A549 (cell line): ENCODE measurements at regions not wholly inside any gene's neighbourhood (a gene's known extent, or its start where the extent isn't known, plus 50 kb on each side); places are given as distances from the start of the nearest gene placed in this dataset.

Experiments
- ATAC-seq, 2 experiments: fragments of 200-7000 bp in 1 of 2; fragments of >200 bp in 1 of 2; cut with Nextera tagmentation in 1 of 2; cut with Tn5 transposase in 1 of 2; 3 replicates each; pipeline versions ENCODE4 v1.8.0 to v1.9.1; 2018 to 2020; ENCODE audit warnings: mild to moderate bottlenecking in 1 of 2, moderate library complexity in 1 of 2
- CTCF ChIA-PET: fragments of 300-600 bp; sonication (Branson Sonifier 250); formaldehyde crosslinking; extraction: SDS; loops from one replicate; lab custom pipeline; 2021; ENCODE audit warnings: antibody characterized with exemption, inconsistent platforms; lab: Yijun Ruan, JAX
- POLR2A ChIA-PET: fragments of 350-600 bp; formaldehyde crosslinking; extraction: SDS; loops from one replicate; lab custom pipeline; 2021; ENCODE audit warnings: antibody characterized with exemption, inconsistent platforms; lab: Yijun Ruan, JAX
- DNase-seq, 2 experiments: peaks; one replicate each; pipeline versions ENCODE4 v3.0.0 to v3.0.0-alpha.2; 2011 to 2016; ENCODE audit warnings: low read depth in 1 of 2, low spot score in 1 of 2
- FAIRE-seq: peaks from 2 replicates; lab custom pipeline; 2011; peaks lifted over from hg19 to GRCh38; lab: Jason Lieb, UNC
- H3K27ac ChIP-seq, 2 experiments: fragments of >200 bp; sonication (Bioruptor Twin); formaldehyde crosslinking; 3 replicates each; pipeline ENCODE4 v1.5.1; 2016 to 2017
- H3K4me1 ChIP-seq: fragments of >200 bp; sonication (Bioruptor Twin); formaldehyde crosslinking; 3 replicates; pipeline ENCODE4 v1.6.1; 2016
- H3K4me2 ChIP-seq: fragments of >200 bp; sonication (Bioruptor Twin); formaldehyde crosslinking; 3 replicates; pipeline ENCODE4 v1.6.1; 2016
- H3K4me3 ChIP-seq: fragments of >200 bp; sonication (Bioruptor Twin); formaldehyde crosslinking; 3 replicates; pipeline ENCODE4 v1.5.1; 2016
- H3K9me3 ChIP-seq: fragments of >200 bp; sonication (Bioruptor Twin); formaldehyde crosslinking; 3 replicates; pipeline ENCODE4 v1.6.1; 2016
- BHLHE40 ChIP-seq: IDR thresholded peaks from 2 replicates; pipeline ENCODE4 v1.6.1; 2012; ENCODE audit warnings: low read depth, low read length, inconsistent platforms
- CBX2 ChIP-seq: fragments of 200-600 bp; sonication (generic); IDR thresholded peaks from 2 replicates; pipeline ENCODE4 v1.6.1; 2016; ENCODE audit warnings: low read depth, mild to moderate bottlenecking, borderline replicate concordance
- CEBPB ChIP-seq, 2 experiments: fragments of >200 bp in 1 of 2; sonication (Bioruptor Twin) in 1 of 2; formaldehyde crosslinking in 1 of 2; IDR thresholded peaks; 2 replicates each; pipeline ENCODE4 v1.6.1; 2012 to 2016
- EP300 ChIP-seq, 2 experiments: fragments of >200 bp; sonication (Bioruptor Twin); formaldehyde crosslinking; IDR thresholded peaks; 2 replicates in 1 of 2; 3 replicates in 1 of 2; pipeline ENCODE4 v1.6.1; 2016 to 2017
- FOSB ChIP-seq: fragments of 250-450 bp; sonication (Bioruptor Pico); IDR thresholded peaks from 2 replicates; pipeline ENCODE4 v1.5.0; 2020; ENCODE audit warnings: mild to moderate bottlenecking, moderate library complexity
- FOSL2 ChIP-seq, 2 experiments: fragments of 450-650 bp in 1 of 2; fragments of >200 bp in 1 of 2; sonication (Bioruptor Twin) in 1 of 2; formaldehyde crosslinking; IDR thresholded peaks; 2 replicates each; pipeline versions ENCODE4 v1.5.0 to v1.6.1; 2016 to 2020; ENCODE audit warnings: mild to moderate bottlenecking in 1 of 2, moderate library complexity in 1 of 2
- FOXS1 ChIP-seq: fragments of 250-450 bp; sonication (Bioruptor Pico); IDR thresholded peaks from 2 replicates; pipeline ENCODE4 v1.5.0; 2020; ENCODE audit warnings: mild to moderate bottlenecking, moderate library complexity
- GATA3 ChIP-seq: IDR thresholded peaks from 2 replicates; pipeline ENCODE4 v1.6.1; 2012; ENCODE audit warnings: borderline replicate concordance
- HEYL ChIP-seq: fragments of 250-450 bp; sonication (Bioruptor Pico); IDR thresholded peaks from 2 replicates; pipeline ENCODE4 v1.8.0; 2021; ENCODE audit warnings: mild to moderate bottlenecking, moderate library complexity
- HOXA7 ChIP-seq: fragments of 250-450 bp; sonication (Bioruptor Pico); IDR thresholded peaks from 2 replicates; pipeline ENCODE4 v1.5.0; 2020; ENCODE audit warnings: mild to moderate bottlenecking, moderate library complexity
- HOXB5 ChIP-seq: fragments of 250-450 bp; sonication (Bioruptor Pico); IDR thresholded peaks from 2 replicates; pipeline ENCODE4 v1.5.0; 2020; ENCODE audit warnings: mild to moderate bottlenecking, moderate library complexity
- KDM1A ChIP-seq: fragments of 200-600 bp; sonication (generic); IDR thresholded peaks from 2 replicates; pipeline ENCODE4 v1.6.1; 2016; ENCODE audit warnings: low read depth, mild to moderate bottlenecking
- NPAS2 ChIP-seq: fragments of 250-450 bp; sonication (Bioruptor Pico); IDR thresholded peaks from 2 replicates; pipeline ENCODE4 v1.8.0; 2022; ENCODE audit warnings: mild to moderate bottlenecking, moderate library complexity, borderline replicate concordance
- PHF8 ChIP-seq: fragments of 200-600 bp; sonication (generic); IDR thresholded peaks from 2 replicates; pipeline ENCODE4 v1.6.1; 2016; ENCODE audit warnings: low read depth, mild to moderate bottlenecking, antibody characterized with exemption, moderate library complexity, borderline replicate concordance
- RAD21 ChIP-seq, 2 experiments: fragments of >200 bp in 1 of 2; sonication (Bioruptor Twin) in 1 of 2; formaldehyde crosslinking in 1 of 2; IDR thresholded peaks in 1 of 2; conservative IDR thresholded peaks in 1 of 2; 2 replicates in 1 of 2; 3 replicates in 1 of 2; pipeline ENCODE4 v1.6.1; 2012 to 2018; ENCODE audit warnings: inconsistent platforms in 1 of 2
- SMC3 ChIP-seq: fragments of >200 bp; sonication (Bioruptor Twin); formaldehyde crosslinking; IDR thresholded peaks from 3 replicates; pipeline ENCODE4 v1.6.1; 2018; ENCODE audit warnings: inconsistent platforms
- SREBF2 ChIP-seq: fragments of 450-650 bp; IDR thresholded peaks from 2 replicates; pipeline ENCODE4 v1.6.1; 2014; ENCODE audit warnings: mild to moderate bottlenecking, moderate library complexity
- TFCP2L1 ChIP-seq: fragments of 250-450 bp; sonication (Bioruptor Pico); IDR thresholded peaks from 2 replicates; pipeline ENCODE4 v1.5.0; 2021; ENCODE audit warnings: mild to moderate bottlenecking
- ZC3H11A ChIP-seq: fragments of 450-650 bp; IDR thresholded peaks from 2 replicates; pipeline ENCODE4 v1.6.1; 2014; ENCODE audit warnings: antibody characterized with exemption, mild to moderate bottlenecking
- ZSCAN20 ChIP-seq: fragments of 250-450 bp; sonication (Bioruptor Pico); IDR thresholded peaks from 2 replicates; pipeline ENCODE4 v1.8.0; 2022; ENCODE audit warnings: mild to moderate bottlenecking, moderate library complexity
- WGBS: methylation state at CpG from one replicate; pipeline ENCODE4 v1.1.6; 2017; ENCODE audit errors: missing lambda C conversion rate; 5-methylcytosine and 5-hydroxymethylcytosine counted together
- TF ChIP-seq, protein P1 (sequence below): fragments of 200-600 bp; sonication (generic); IDR thresholded peaks from 2 replicates; pipeline ENCODE4 v1.6.1; 2016; ENCODE audit warnings: antibody characterized with exemption, mild to moderate bottlenecking, moderate library complexity
- TF ChIP-seq, protein P2 (sequence below): fragments of 450-650 bp; IDR thresholded peaks from 2 replicates; pipeline ENCODE4 v1.6.1; 2014; ENCODE audit warnings: antibody characterized with exemption
- TF ChIP-seq, protein P3 (sequence below): fragments of >200 bp; sonication (Bioruptor Twin); formaldehyde crosslinking; IDR thresholded peaks from 3 replicates; pipeline ENCODE4 v1.5.1; 2016
- TF ChIP-seq, protein P4 (sequence below): fragments of >200 bp; sonication (Bioruptor Twin); formaldehyde crosslinking; IDR thresholded peaks from 3 replicates; pipeline ENCODE4 v1.6.1; 2016
- TF ChIP-seq, protein P5 (sequence below): IDR thresholded peaks from 2 replicates; pipeline ENCODE4 v1.6.1; 2012; ENCODE audit warnings: low read depth, borderline replicate concordance

DNA sequence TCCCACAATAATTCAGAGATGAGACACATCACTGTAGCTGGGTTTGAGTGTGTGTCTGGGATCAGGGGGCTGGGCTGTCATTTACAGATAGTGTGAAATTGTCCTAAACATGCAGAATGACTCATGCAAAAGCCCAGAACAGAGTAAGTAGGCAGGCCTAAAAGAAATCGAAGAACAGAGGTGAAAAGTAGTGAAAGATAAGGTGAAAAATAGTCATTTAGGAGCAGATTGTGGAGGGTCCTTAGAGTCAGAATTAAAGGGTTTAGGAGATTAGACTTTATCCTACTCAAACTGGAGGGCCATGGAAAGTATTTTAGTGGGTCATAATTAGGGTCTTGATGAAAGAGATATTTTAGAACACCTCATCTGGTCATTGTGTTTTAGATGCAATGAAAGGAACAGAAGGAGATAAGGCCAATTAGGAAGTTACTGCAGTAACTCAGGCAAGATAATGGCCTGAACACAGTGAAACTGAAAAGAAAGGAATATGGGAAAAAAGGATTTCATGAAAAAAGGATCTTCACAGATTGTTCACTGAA lies 58.3 kb upstream of the NEBL start (continued):
- TF ChIP-seq, protein P1, sequence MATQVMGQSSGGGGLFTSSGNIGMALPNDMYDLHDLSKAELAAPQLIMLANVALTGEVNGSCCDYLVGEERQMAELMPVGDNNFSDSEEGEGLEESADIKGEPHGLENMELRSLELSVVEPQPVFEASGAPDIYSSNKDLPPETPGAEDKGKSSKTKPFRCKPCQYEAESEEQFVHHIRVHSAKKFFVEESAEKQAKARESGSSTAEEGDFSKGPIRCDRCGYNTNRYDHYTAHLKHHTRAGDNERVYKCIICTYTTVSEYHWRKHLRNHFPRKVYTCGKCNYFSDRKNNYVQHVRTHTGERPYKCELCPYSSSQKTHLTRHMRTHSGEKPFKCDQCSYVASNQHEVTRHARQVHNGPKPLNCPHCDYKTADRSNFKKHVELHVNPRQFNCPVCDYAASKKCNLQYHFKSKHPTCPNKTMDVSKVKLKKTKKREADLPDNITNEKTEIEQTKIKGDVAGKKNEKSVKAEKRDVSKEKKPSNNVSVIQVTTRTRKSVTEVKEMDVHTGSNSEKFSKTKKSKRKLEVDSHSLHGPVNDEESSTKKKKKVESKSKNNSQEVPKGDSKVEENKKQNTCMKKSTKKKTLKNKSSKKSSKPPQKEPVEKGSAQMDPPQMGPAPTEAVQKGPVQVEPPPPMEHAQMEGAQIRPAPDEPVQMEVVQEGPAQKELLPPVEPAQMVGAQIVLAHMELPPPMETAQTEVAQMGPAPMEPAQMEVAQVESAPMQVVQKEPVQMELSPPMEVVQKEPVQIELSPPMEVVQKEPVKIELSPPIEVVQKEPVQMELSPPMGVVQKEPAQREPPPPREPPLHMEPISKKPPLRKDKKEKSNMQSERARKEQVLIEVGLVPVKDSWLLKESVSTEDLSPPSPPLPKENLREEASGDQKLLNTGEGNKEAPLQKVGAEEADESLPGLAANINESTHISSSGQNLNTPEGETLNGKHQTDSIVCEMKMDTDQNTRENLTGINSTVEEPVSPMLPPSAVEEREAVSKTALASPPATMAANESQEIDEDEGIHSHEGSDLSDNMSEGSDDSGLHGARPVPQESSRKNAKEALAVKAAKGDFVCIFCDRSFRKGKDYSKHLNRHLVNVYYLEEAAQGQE = no peak
- TF ChIP-seq FOXS1 (CRISPR knock-in tag) = no peak
- no peak for TF ChIP-seq PHF8
- TF ChIP-seq GATA3 = no peak
- TF ChIP-seq SMC3 = no peak
- no peak for TF ChIP-seq ZC3H11A
- no peak for TF ChIP-seq HOXA7 (CRISPR knock-in tag)
- no peak for TF ChIP-seq FOSB (CRISPR knock-in tag)

DNA sequence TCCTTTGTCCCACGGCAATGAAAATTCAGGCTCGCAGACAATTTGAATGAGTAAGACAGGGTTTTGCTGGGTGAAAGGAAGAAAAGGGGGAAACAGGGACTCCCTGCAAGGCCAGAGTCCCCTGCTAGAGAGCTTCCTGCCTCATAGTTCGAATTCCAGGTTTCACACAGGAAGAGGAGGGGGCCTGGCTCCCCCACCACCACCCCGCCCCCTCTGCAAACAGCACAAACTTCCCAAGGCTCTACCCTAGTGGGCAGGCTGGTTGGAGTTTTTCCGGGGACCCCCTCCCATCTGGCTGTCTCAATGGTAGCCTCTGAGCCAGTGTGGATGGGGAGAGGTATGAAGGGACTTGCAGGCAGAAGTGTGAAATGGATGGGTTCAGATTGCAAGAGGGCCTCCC lies 57.4 kb upstream of the NEBL start:
- Histone ChIP-seq H3K9me3 (no peaks in the 10 kb centered on the region), H3K4me2 (no peak overlapping the region), H3K4me3 (no peak overlapping the region), H3K27ac (no peak overlapping the region), H3K4me1 (no peaks in the 10 kb centered on the region)
- no peak for TF ChIP-seq SREBF2
- no peak for TF ChIP-seq HOXA7 (CRISPR knock-in tag)
- TF ChIP-seq, protein P2, sequence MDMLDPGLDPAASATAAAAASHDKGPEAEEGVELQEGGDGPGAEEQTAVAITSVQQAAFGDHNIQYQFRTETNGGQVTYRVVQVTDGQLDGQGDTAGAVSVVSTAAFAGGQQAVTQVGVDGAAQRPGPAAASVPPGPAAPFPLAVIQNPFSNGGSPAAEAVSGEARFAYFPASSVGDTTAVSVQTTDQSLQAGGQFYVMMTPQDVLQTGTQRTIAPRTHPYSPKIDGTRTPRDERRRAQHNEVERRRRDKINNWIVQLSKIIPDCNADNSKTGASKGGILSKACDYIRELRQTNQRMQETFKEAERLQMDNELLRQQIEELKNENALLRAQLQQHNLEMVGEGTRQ = no peak
- no peak for TF ChIP-seq SMC3
- no peak for TF ChIP-seq FOXS1 (CRISPR knock-in tag)
- TF ChIP-seq, protein P3, sequence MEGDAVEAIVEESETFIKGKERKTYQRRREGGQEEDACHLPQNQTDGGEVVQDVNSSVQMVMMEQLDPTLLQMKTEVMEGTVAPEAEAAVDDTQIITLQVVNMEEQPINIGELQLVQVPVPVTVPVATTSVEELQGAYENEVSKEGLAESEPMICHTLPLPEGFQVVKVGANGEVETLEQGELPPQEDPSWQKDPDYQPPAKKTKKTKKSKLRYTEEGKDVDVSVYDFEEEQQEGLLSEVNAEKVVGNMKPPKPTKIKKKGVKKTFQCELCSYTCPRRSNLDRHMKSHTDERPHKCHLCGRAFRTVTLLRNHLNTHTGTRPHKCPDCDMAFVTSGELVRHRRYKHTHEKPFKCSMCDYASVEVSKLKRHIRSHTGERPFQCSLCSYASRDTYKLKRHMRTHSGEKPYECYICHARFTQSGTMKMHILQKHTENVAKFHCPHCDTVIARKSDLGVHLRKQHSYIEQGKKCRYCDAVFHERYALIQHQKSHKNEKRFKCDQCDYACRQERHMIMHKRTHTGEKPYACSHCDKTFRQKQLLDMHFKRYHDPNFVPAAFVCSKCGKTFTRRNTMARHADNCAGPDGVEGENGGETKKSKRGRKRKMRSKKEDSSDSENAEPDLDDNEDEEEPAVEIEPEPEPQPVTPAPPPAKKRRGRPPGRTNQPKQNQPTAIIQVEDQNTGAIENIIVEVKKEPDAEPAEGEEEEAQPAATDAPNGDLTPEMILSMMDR = no peak
- TF ChIP-seq CBX2 = no peak
- no peak for TF ChIP-seq CEBPB (IDR thresholded peaks at IDR 0.05)
- TF ChIP-seq ZSCAN20 (CRISPR knock-in tag) = no peak
- no peak for TF ChIP-seq FOSL2 (IDR thresholded peaks at IDR 0.05)
- TF ChIP-seq FOSL2 (CRISPR knock-in tag; IDR thresholded peaks at IDR 0.05) = no peak
- no peak for TF ChIP-seq EP300 (IDR thresholded peaks at IDR 0.05)
- TF ChIP-seq, protein P4, sequence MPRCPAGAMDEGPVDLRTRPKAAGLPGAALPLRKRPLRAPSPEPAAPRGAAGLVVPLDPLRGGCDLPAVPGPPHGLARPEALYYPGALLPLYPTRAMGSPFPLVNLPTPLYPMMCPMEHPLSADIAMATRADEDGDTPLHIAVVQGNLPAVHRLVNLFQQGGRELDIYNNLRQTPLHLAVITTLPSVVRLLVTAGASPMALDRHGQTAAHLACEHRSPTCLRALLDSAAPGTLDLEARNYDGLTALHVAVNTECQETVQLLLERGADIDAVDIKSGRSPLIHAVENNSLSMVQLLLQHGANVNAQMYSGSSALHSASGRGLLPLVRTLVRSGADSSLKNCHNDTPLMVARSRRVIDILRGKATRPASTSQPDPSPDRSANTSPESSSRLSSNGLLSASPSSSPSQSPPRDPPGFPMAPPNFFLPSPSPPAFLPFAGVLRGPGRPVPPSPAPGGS = no peak
- no peak for TF ChIP-seq TFCP2L1
- no peak for TF ChIP-seq NPAS2
- TF ChIP-seq RAD21 (conservative IDR thresholded peaks at IDR 0.05 in 1 of 2, IDR thresholded peaks at IDR 0.05 in 1 of 2) = no peak
- TF ChIP-seq KDM1A = no peak
- TF ChIP-seq HEYL (CRISPR knock-in tag) = no peak
- no peak for TF ChIP-seq BHLHE40
- TF ChIP-seq, protein P5, sequence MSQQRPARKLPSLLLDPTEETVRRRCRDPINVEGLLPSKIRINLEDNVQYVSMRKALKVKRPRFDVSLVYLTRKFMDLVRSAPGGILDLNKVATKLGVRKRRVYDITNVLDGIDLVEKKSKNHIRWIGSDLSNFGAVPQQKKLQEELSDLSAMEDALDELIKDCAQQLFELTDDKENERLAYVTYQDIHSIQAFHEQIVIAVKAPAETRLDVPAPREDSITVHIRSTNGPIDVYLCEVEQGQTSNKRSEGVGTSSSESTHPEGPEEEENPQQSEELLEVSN = no peak
- TF ChIP-seq HOXB5 = no peak
- ChIA-PET POLR2A (no interaction called here), CTCF (interaction anchor here (0.7 to 0.9 kb wide), 2 partner anchors 16 to 301 kb away, joined by 3 to 4 read pairs; no protein-coding TSS in a partner anchor)
- FAIRE-seq (no peak), DNase-seq (no peak), ATAC-seq (no peak)
- 84% methylated on average over 4 of the region's 5 CpGs for WGBS
